Prostate gland (tissue), 2 donors: ENCODE measurements at regions not wholly inside any gene's neighbourhood (a gene's known extent, or its start where the extent isn't known, plus 50 kb on each side); places are given as distances from the start of the nearest gene placed in this dataset.

Experiments used
- CTCF ChIP-seq, 4 experiments: fragments of 200-600 bp in 2 of 4; fragments of 450-650 bp in 2 of 4; sonication (generic) in 2 of 4; IDR thresholded peaks; 1 replicate in 3 of 4; 2 replicates in 1 of 4; pipeline ENCODE4 v1.5.1; 2016 to 2019; ENCODE audit warnings: antibody characterized with exemption in 4 of 4, mild to moderate bottlenecking in 2 of 4, moderate library complexity in 2 of 4
- POLR2A ChIP-seq: fragments of 450-650 bp; IDR thresholded peaks from one replicate; pipeline ENCODE4 v1.6.1; 2016; ENCODE audit warnings: antibody characterized with exemption, mild to moderate bottlenecking
- POLR2AphosphoS5 ChIP-seq: sonication (generic); formaldehyde crosslinking; IDR thresholded peaks from one replicate; pipeline ENCODE4 v1.6.1; 2017; ENCODE audit warnings: antibody characterized with exemption

GRCh38 chr19:27936139-27936538 is 1276.8 kb downstream of the UQCRFS1 start:
- TF ChIP-seq CTCF (IDR thresholded peaks at IDR 0.05) (no peak), POLR2A (no peak), POLR2AphosphoS5 (no peak)
